ENCODE measurements at regions not wholly inside any gene's neighbourhood (a gene's known extent, or its start where the extent isn't known, plus 50 kb on each side); places are given as distances from the start of the nearest gene placed in this dataset.

GRCh38 chr4:124420166-124420695, 292.3 kb downstream of the ANKRD50 start:
- no peak for TF ChIP-seq EZH2 (IDR thresholded peaks at IDR 0.05; ENCODE audit: borderline replicate concordance, insufficient read depth, low read depth, low read length, poor library complexity, severe bottlenecking)
- TF ChIP-seq CTCF (IDR thresholded peaks at IDR 0.05): no peak

Data from B cell (primary cell).